Stomach (tissue), 8 donors: ENCODE measurements at regions not wholly inside any gene's neighbourhood (a gene's known extent, or its start where the extent isn't known, plus 50 kb on each side); places are given as distances from the start of the nearest gene placed in this dataset.

ENCODE experiments used
- DNase-seq, 2 donors: peaks; one replicate each; pipeline versions ENCODE4 v3.0.0 to v3.0.0-alpha.2; 2013 to 2019
- H3K27ac ChIP-seq, 5 donors: fragments of 200-600 bp in 4 of 5; sonication (generic) in 4 of 5; one replicate each; pipeline ENCODE4 v1.5.1; 2013 to 2019; ENCODE audit warnings: mild to moderate bottlenecking in 1 of 5, moderate library complexity in 1 of 5
- H3K27me3 ChIP-seq, 3 donors: fragments of 200-600 bp; sonication (generic); one replicate each; pipeline ENCODE4 v1.5.1; 2017 to 2019; ENCODE audit warnings: mixed run types in 1 of 3
- H3K36me3 ChIP-seq, 4 donors: fragments of 200-600 bp; sonication (generic); 1 replicate in 3 of 4; 2 replicates in 1 of 4; pipeline ENCODE4 v1.5.1; 2016 to 2019
- H3K4me1 ChIP-seq, 4 donors: fragments of 200-600 bp; sonication (generic); one replicate each; pipeline ENCODE4 v1.5.1; 2016 to 2019
- H3K4me3 ChIP-seq, 4 donors: fragments of 200-600 bp; sonication (generic) in 3 of 4; one replicate each; pipeline ENCODE4 v1.5.1; 2016 to 2019; ENCODE audit warnings: mild to moderate bottlenecking in 1 of 4
- H3K9me3 ChIP-seq, 4 donors: fragments of 200-600 bp; sonication (generic); one replicate each; pipeline ENCODE4 v1.5.1; 2016 to 2019
- EP300 ChIP-seq: sonication (generic); formaldehyde crosslinking; IDR thresholded peaks from one replicate; pipeline ENCODE4 v1.6.1; 2017; ENCODE audit warnings: antibody characterized with exemption
- POLR2A ChIP-seq, 4 donors: fragments of 450-650 bp; IDR thresholded peaks; one replicate each; pipeline ENCODE4 v1.6.1; 2016; ENCODE audit warnings: antibody characterized with exemption in 4 of 4, control low read depth in 2 of 4, mild to moderate bottlenecking in 1 of 4, moderate library complexity in 1 of 4
- POLR2AphosphoS5 ChIP-seq, 3 donors: sonication (generic); formaldehyde crosslinking; IDR thresholded peaks; one replicate each; pipeline ENCODE4 v1.6.1; 2016; ENCODE audit warnings: antibody characterized with exemption in 3 of 3
- WGBS, 5 donors: extraction: QIAGEN DNeasy Blood & Tissue Kit in 3 of 5; methylation state at CpG; one replicate each; pipeline versions ENCODE4 v1.1.5 to v1.1.7; 2013 to 2018; 5-methylcytosine and 5-hydroxymethylcytosine counted together
- intact Hi-C: fragments of 100-400 bp; cut with DNase I; formaldehyde crosslinking; loops from one replicate; pipeline ENCODE4 v1.15.1; 2023; ENCODE audit warnings: low total_unique reads
- TF ChIP-seq, protein P1 (sequence below), 7 experiments: fragments of 450-650 bp in 4 of 7; fragments of 200-600 bp in 3 of 7; sonication (generic) in 3 of 7; IDR thresholded peaks; one replicate each; pipeline ENCODE4 v1.5.1; 2016 to 2019; ENCODE audit warnings: antibody characterized with exemption in 7 of 7, control low read depth in 2 of 7, mild to moderate bottlenecking in 1 of 7
- donor health status: healthy with polysubstance abuse.
- donor health status: Bipolar disorder and iron deficiency.
- donor health status: healthy.

GRCh38 chr5:101687349-101687985 is 608.6 kb downstream of the SLCO4C1 start:
- Histone ChIP-seq H3K9me3 (no peaks in the 10 kb centered on the region), H3K36me3 (no peaks in the 10 kb centered on the region), H3K4me1 (no peaks in the 10 kb centered on the region), H3K4me3 (no peak overlapping the region), H3K27ac (no peak overlapping the region), H3K27me3 (no peaks in the 10 kb centered on the region)
- TF ChIP-seq, protein P1, sequence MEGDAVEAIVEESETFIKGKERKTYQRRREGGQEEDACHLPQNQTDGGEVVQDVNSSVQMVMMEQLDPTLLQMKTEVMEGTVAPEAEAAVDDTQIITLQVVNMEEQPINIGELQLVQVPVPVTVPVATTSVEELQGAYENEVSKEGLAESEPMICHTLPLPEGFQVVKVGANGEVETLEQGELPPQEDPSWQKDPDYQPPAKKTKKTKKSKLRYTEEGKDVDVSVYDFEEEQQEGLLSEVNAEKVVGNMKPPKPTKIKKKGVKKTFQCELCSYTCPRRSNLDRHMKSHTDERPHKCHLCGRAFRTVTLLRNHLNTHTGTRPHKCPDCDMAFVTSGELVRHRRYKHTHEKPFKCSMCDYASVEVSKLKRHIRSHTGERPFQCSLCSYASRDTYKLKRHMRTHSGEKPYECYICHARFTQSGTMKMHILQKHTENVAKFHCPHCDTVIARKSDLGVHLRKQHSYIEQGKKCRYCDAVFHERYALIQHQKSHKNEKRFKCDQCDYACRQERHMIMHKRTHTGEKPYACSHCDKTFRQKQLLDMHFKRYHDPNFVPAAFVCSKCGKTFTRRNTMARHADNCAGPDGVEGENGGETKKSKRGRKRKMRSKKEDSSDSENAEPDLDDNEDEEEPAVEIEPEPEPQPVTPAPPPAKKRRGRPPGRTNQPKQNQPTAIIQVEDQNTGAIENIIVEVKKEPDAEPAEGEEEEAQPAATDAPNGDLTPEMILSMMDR (IDR thresholded peaks at IDR 0.05): no peak
- TF ChIP-seq EP300 (no peak), POLR2AphosphoS5 (IDR thresholded peaks at IDR 0.05) (no peak)
- intact Hi-C loops: no loop called here
- DNase-seq: no peak

DNA sequence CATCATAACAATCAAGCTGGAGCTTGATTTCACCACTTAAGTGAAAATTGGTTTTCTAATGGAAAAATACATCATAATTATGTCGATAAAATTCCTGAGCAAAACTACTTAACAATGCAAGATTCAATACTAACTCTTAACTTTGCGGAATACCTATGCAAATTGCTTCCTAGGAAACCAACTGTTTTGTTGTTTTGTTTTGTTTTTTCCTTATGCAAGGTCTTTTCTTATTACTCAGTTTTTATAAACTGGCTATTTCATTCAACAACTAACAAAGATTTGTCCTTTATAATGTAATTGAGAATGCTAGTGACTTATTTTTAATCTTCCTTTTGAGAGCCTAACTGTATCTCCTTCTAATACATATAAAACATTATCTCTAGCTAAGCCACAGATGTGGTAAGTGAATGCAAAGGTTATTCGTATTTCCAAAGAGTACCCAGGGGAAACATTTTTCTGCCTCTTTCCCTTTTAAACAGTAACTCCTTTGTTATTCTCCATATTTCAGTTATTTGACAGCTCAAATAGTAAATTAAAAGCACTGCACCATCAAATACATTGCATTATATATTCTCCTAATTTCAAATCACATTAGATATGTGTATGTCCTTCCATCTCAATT is 609.4 kb downstream of the SLCO4C1 start:
- H3K9me3 ChIP-seq: no peaks in the 10 kb centered on the region
- no peak overlapping the region for H3K4me3 ChIP-seq
- no peaks in the 10 kb centered on the region for H3K36me3 ChIP-seq
- no peak for DNase-seq
- no peak overlapping the region for H3K27ac ChIP-seq
- H3K4me1 ChIP-seq: no peaks in the 10 kb centered on the region
- H3K27me3 ChIP-seq: no peaks in the 10 kb centered on the region
- 54 to 69% (median 58%) methylated on average over 3 of the region's 3 CpGs for WGBS, 5 donors
- intact Hi-C loops: no loop called here
- no peak for TF ChIP-seq POLR2AphosphoS5 (IDR thresholded peaks at IDR 0.05)

GRCh38 chr5:101679816-101680215 is 616.3 kb downstream of the SLCO4C1 start:
- no peak overlapping the region for H3K4me3 ChIP-seq
- TF ChIP-seq POLR2AphosphoS5 (IDR thresholded peaks at IDR 0.05): no peak
- TF ChIP-seq EP300: no peak
- no peaks in the 10 kb centered on the region for H3K36me3 ChIP-seq
- H3K27me3 ChIP-seq: peaks cover 0 to 8% (median 0%) of the 10 kb centered on the region in 3 donors
- no peak for DNase-seq
- WGBS, 5 donors: 45 to 63% (median 58%) methylated on average over 2 of the region's 2 CpGs
- no peaks in the 10 kb centered on the region for H3K9me3 ChIP-seq
- intact Hi-C loops: no loop called here
- no peak overlapping the region for H3K27ac ChIP-seq
- peaks cover 0 to 5% (median 2%) of the 10 kb centered on the region in 4 donors for H3K4me1 ChIP-seq

DNA sequence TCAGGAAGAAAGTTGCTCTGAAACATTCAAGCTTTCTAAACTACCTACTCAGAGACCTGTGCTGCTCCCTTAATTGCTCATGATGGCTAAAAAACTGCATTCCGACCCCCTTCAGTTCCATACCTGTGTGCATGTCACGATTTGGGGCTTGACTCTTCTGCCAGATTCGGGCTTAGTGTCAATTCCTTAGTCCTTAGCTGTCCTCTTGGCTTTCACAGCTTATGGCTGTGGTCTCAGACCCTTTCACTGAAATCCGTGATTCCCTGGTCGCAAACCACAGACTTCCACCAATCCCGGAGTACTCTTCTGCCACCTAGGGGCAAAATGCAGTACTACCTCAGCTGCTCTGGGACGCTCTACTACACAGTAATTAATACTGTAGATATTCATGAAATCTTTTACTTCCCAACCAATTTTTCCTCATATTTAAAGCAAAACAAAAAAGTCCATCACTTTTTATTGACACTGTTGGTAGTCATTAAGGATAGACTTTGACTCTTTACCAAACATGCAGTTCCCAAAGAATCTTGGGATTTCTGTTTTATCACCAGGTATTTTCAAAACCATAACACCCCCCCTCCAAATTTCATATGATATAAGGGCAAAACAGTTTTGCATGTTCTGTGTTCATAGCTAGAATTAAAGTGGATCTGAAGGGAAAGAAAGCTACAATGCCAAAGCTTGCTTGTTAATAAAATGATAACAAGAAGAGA is 617.4 kb downstream of the SLCO4C1 start:
- H3K27me3 ChIP-seq: peaks cover 0 to 8% (median 0%) of the 10 kb centered on the region in 3 donors
- H3K36me3 ChIP-seq: no peaks in the 10 kb centered on the region
- no peaks in the 10 kb centered on the region for H3K9me3 ChIP-seq
- no peak for TF ChIP-seq POLR2A (IDR thresholded peaks at IDR 0.05)
- TF ChIP-seq POLR2AphosphoS5 (IDR thresholded peaks at IDR 0.05): no peak
- TF ChIP-seq, protein P1 (IDR thresholded peaks at IDR 0.05): peak in 5 of 7 experiments; percentile 66 to 90 (median 79)
- no peak for TF ChIP-seq EP300
- no peak overlapping the region for H3K4me3 ChIP-seq
- intact Hi-C loops: no loop called here
- H3K27ac ChIP-seq: no peak overlapping the region
- peak; percentile 60 to 85 for DNase-seq
- 8 to 12% (median 11%) methylated on average over 7 of the region's 7 CpGs for WGBS, 5 donors
- H3K4me1 ChIP-seq: peaks cover 0 to 5% (median 2%) of the 10 kb centered on the region in 4 donors

DNA sequence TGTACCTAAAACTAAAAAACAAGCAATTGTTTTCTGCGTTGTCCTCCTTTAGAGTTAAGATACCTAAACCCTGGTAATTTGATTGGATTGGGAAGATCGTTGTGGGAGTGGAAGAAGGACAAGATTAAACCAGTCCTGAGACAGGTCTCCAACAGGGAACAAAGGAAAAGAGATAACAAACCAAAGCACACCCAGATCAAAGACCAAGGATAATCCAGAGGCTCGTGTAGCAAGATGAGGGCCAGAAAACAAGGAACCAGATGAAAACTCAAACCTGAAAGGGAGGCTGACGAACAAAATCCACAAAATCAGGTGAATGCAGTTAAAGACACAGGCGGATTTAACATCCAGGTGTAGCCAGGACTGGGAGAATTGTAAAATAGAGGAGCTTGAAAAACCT is 618.1 kb downstream of the SLCO4C1 start:
- Histone ChIP-seq H3K27me3 (peaks cover 0 to 8% (median 0%) of the 10 kb centered on the region in 3 donors), H3K27ac (no peak overlapping the region), H3K4me3 (no peak overlapping the region), H3K36me3 (no peaks in the 10 kb centered on the region), H3K9me3 (no peaks in the 10 kb centered on the region), H3K4me1 (peaks cover 0 to 5% (median 2%) of the 10 kb centered on the region in 4 donors)
- no peak for DNase-seq
- WGBS, 5 donors: 35 to 52% (median 48%) methylated on average over 5 of the region's 5 CpGs
- TF ChIP-seq POLR2AphosphoS5 (IDR thresholded peaks at IDR 0.05): no peak
- TF ChIP-seq, protein P1 (IDR thresholded peaks at IDR 0.05): no peak
- TF ChIP-seq POLR2A (IDR thresholded peaks at IDR 0.05): no peak
- no peak for TF ChIP-seq EP300
- intact Hi-C loops: no loop called here
